ENCODE measurements at regions not wholly inside any gene's neighbourhood (a gene's known extent, or its start where the extent isn't known, plus 50 kb on each side); places are given as distances from the start of the nearest gene placed in this dataset.

GRCh38 chr12:125225641-125226040 is 160.4 kb downstream of the AACS start:
- no peak for DNase-seq (ENCODE audit: low read depth)

GRCh38 chr12:125228519-125229260 is 163.5 kb downstream of the AACS start:
- DNase-seq (ENCODE audit: low read depth), result no peak

GRCh38 chr12:125229878-125230530 is 164.8 kb downstream of the AACS start:
- no peak for DNase-seq (ENCODE audit: low read depth)

GRCh38 chr12:125233319-125233718 is 168.1 kb downstream of the AACS start:
- DNase-seq (ENCODE audit: low read depth), result no peak

- no peak for DNase-seq (ENCODE audit: low read depth)
Measured at GRCh38 chr12:125239563-125239962, 174.3 kb downstream of the AACS start.

GRCh38 chr12:125240717-125241116 is 175.5 kb downstream of the AACS start:
- DNase-seq (ENCODE audit: low read depth), result no peak

- no peak for DNase-seq (ENCODE audit: low read depth)
Measured at GRCh38 chr12:125243811-125244210, 178.6 kb downstream of the AACS start.

- DNase-seq (ENCODE audit: low read depth), result no peak
Measured at GRCh38 chr12:125244338-125244737, 179.1 kb downstream of the AACS start.

- no peak for DNase-seq (ENCODE audit: low read depth)
Measured at GRCh38 chr12:125245581-125246557, 180.6 kb downstream of the AACS start.

GRCh38 chr12:125247477-125247876 is 182.2 kb downstream of the AACS start:
- DNase-seq (ENCODE audit: low read depth), result no peak

- DNase-seq (ENCODE audit: low read depth), result no peak
Measured at GRCh38 chr12:125249066-125249824, 184.0 kb downstream of the AACS start.

GRCh38 chr12:125249932-125250331 is 184.7 kb downstream of the AACS start:
- DNase-seq (ENCODE audit: low read depth), result no peak

GRCh38 chr12:125254236-125254635 is 189.0 kb downstream of the AACS start:
- DNase-seq (ENCODE audit: low read depth), result no peak

- no peak for DNase-seq (ENCODE audit: low read depth)
Measured at GRCh38 chr12:125254856-125255255, 189.6 kb downstream of the AACS start.

- no peak for DNase-seq (ENCODE audit: low read depth)
Measured at GRCh38 chr12:125255935-125256633, 190.8 kb downstream of the AACS start.

- DNase-seq (ENCODE audit: low read depth), result no peak
Measured at GRCh38 chr12:125256634-125256936, 191.3 kb downstream of the AACS start.

- no peak for DNase-seq (ENCODE audit: low read depth)
Measured at GRCh38 chr12:125259178-125259867, 194.1 kb downstream of the AACS start.

GRCh38 chr12:125262851-125263250 is 197.6 kb downstream of the AACS start:
- no peak for DNase-seq (ENCODE audit: low read depth)

GRCh38 chr12:125263385-125263784 is 198.2 kb downstream of the AACS start:
- DNase-seq (ENCODE audit: low read depth), result no peak

- no peak for DNase-seq (ENCODE audit: low read depth)
Measured at GRCh38 chr12:125267114-125267513, 201.9 kb downstream of the AACS start.

GRCh38 chr12:125269276-125269675 is 204.0 kb downstream of the AACS start:
- DNase-seq (ENCODE audit: low read depth), result no peak

Data from stimulated activated CD8-positive, alpha-beta memory T cell treated with anti-CD3 and anti-CD28 coated beads, Interleukin-15, amount 100 ng/mL, for 1 hour (primary cell).